K562 (cell line): ENCODE measurements at regions not wholly inside any gene's neighbourhood (a gene's known extent, or its start where the extent isn't known, plus 50 kb on each side); places are given as distances from the start of the nearest gene placed in this dataset.

Experiments used
- ATAC-seq: fragments of 200-7000 bp; cut with Tn5 transposase; 3 replicates; pipeline ENCODE4 v1.9.1; 2020; ENCODE audit warnings: moderate library complexity
- BruUV-seq: library from RNA; stranded (reverse); fragments of 400-500 nt; replicated peaks from 2 replicates; lab custom pipeline; 2021; lab: Mats Ljungman, UMichigan
- CTCF ChIA-PET: fragments of 300-600 bp; formaldehyde crosslinking; extraction: SDS; loops from one replicate; lab custom pipeline; 2021; ENCODE audit warnings: low intra/inter-chr PET ratio; lab: Yijun Ruan, JAX
- POLR2A ChIA-PET: fragments of 300-600, 350-650 bp; sonication (Branson Sonifier 250); formaldehyde crosslinking; extraction: SDS; loops from one replicate; lab custom pipeline; 2021; ENCODE audit warnings: antibody characterized with exemption, inconsistent platforms; lab: Yijun Ruan, JAX
- DNase-seq, 4 experiments: peaks; one replicate each; pipeline versions ENCODE4 v3.0.0 to v3.0.0-alpha.2; 2011 to 2018; ENCODE audit warnings: low spot score in 3 of 4, mixed read lengths in 3 of 4; ENCODE audit errors: extremely low read depth in 1 of 4
- FAIRE-seq: peaks from 2 replicates; lab custom pipeline; 2011; peaks lifted over from hg19 to GRCh38; lab: Jason Lieb, UNC
- H2AFZ ChIP-seq: 2 replicates; pipeline ENCODE4 v1.6.0; 2011; ENCODE audit warnings: low read depth, low read length, control low read depth, inconsistent platforms
- H3K27ac ChIP-seq: fragments of 200-600 bp; 3 replicates; pipeline ENCODE4 v1.8.0; 2011; ENCODE audit warnings: low read depth, mild to moderate bottlenecking, control low read depth, inconsistent platforms, low read length, moderate library complexity, mixed read lengths; ENCODE audit errors: extremely low read depth
- H3K27me3 ChIP-seq, 2 experiments: fragments of 300-600 bp in 1 of 2; 2 replicates in 1 of 2; 3 replicates in 1 of 2; pipeline versions ENCODE4 v1.6.0 to v1.8.0; 2011; ENCODE audit warnings: inconsistent platforms in 2 of 2, low read length in 2 of 2, mild to moderate bottlenecking in 1 of 2, mixed read lengths in 1 of 2, moderate library complexity in 1 of 2; ENCODE audit not compliant: control insufficient read depth in 2 of 2, insufficient read depth in 2 of 2
- H3K36me3 ChIP-seq: fragments of 300-600 bp; 3 replicates; pipeline ENCODE4 v1.8.0; 2011; ENCODE audit warnings: mild to moderate bottlenecking, low read length, inconsistent platforms; ENCODE audit not compliant: control insufficient read depth, insufficient read depth
- H3K4me1 ChIP-seq, 2 experiments: fragments of 200-600 bp in 1 of 2; replicated peaks in 1 of 2; 2 replicates in 1 of 2; 3 replicates in 1 of 2; pipeline versions ENCODE4 v1.5.1 to v1.8.0; 2011; ENCODE audit warnings: inconsistent platforms in 2 of 2, low read length in 2 of 2, mild to moderate bottlenecking in 1 of 2, mixed read lengths in 1 of 2, moderate library complexity in 1 of 2; ENCODE audit not compliant: control insufficient read depth in 2 of 2, insufficient read depth in 2 of 2
- H3K4me2 ChIP-seq: 2 replicates; pipeline ENCODE4 v1.6.1; 2011; ENCODE audit warnings: low read length, control low read depth, inconsistent platforms, mixed read lengths; ENCODE audit not compliant: insufficient read depth
- H3K4me3 ChIP-seq: fragments of 200-600 bp; sonication (generic), shearing (Covaris generic); 2 replicates; pipeline ENCODE4 v1.5.1; 2016; ENCODE audit warnings: control low read depth, inconsistent platforms
- H3K79me2 ChIP-seq: fragments of 200-600 bp; 3 replicates; pipeline ENCODE4 v1.8.0; 2011; ENCODE audit warnings: low read length, inconsistent platforms; ENCODE audit not compliant: control insufficient read depth, insufficient read depth
- H3K9ac ChIP-seq, 2 experiments: 2 replicates each; pipeline versions ENCODE4 v1.6.0 to v1.6.1; 2011; ENCODE audit warnings: low read depth in 2 of 2, low read length in 2 of 2, control low read depth in 1 of 2, inconsistent platforms in 1 of 2, mild to moderate bottlenecking in 1 of 2, mixed read lengths in 1 of 2; ENCODE audit not compliant: insufficient read depth in 1 of 2
- H3K9me1 ChIP-seq: one replicate; pipeline ENCODE4 v1.6.0; 2011; ENCODE audit warnings: inconsistent platforms, mild to moderate bottlenecking, low read length, moderate library complexity; ENCODE audit not compliant: control insufficient read depth, insufficient read depth
- H3K9me3 ChIP-seq: replicated peaks from 2 replicates; pipeline ENCODE4 v1.5.1; 2011; ENCODE audit warnings: low read depth, low read length, inconsistent platforms; ENCODE audit not compliant: control insufficient read depth, insufficient read depth
- H4K20me1 ChIP-seq: replicated peaks from 2 replicates; pipeline ENCODE4 v1.6.1; 2011; ENCODE audit warnings: low read length, inconsistent platforms, mixed read lengths; ENCODE audit not compliant: control insufficient read depth, insufficient read depth
- BRD4 ChIP-seq: fragments of 200-600 bp; sonication (generic); IDR thresholded peaks from 2 replicates; pipeline ENCODE4 v1.6.1; 2017; ENCODE audit warnings: inconsistent platforms
- C11orf30 ChIP-seq: fragments of 450-650 bp; IDR thresholded peaks from 2 replicates; pipeline ENCODE4 v1.6.1; 2016; ENCODE audit warnings: low read depth, mild to moderate bottlenecking
- CBFB ChIP-seq: sonication (generic); formaldehyde crosslinking; IDR thresholded peaks from 2 replicates; pipeline ENCODE4 v1.4.0; 2020; ENCODE audit warnings: mild to moderate bottlenecking, missing genetic modification reagents
- CHCHD3 ChIP-seq: fragments of 250-450 bp; sonication (Bioruptor Pico); IDR thresholded peaks from 2 replicates; pipeline ENCODE4 v2.1.2; 2022; ENCODE audit warnings: mild to moderate bottlenecking
- CSDE1 ChIP-seq, 2 experiments: fragments of 450-650 bp; IDR thresholded peaks; 2 replicates each; pipeline ENCODE4 v1.6.1; 2016; ENCODE audit warnings: mild to moderate bottlenecking in 1 of 2
- HMGN3 ChIP-seq: IDR thresholded peaks from 2 replicates; pipeline ENCODE4 v1.6.1; 2011; ENCODE audit warnings: borderline replicate concordance, low read depth, mild to moderate bottlenecking, mixed read lengths, low read length; ENCODE audit not compliant: insufficient read length; ENCODE audit errors: extremely low read depth
- MCM2 ChIP-seq: fragments of 450-650 bp; IDR thresholded peaks from 2 replicates; pipeline ENCODE4 v1.6.1; 2017; ENCODE audit warnings: low read depth, mild to moderate bottlenecking
- NRF1 ChIP-seq, 2 experiments: fragments of 450-650 bp; IDR thresholded peaks in 1 of 2; conservative IDR thresholded peaks in 1 of 2; 2 replicates each; pipeline ENCODE4 v1.6.1; 2014; ENCODE audit warnings: mild to moderate bottlenecking in 2 of 2
- PHF21A ChIP-seq: fragments of 450-650 bp; IDR thresholded peaks from 2 replicates; pipeline ENCODE4 v1.6.1; 2017; ENCODE audit warnings: low read depth, borderline replicate concordance
- PML ChIP-seq: IDR thresholded peaks from 2 replicates; pipeline ENCODE4 v1.6.1; 2012; ENCODE audit warnings: low read length, inconsistent platforms
- SIX5 ChIP-seq, 2 experiments: IDR thresholded peaks; 2 replicates each; pipeline ENCODE4 v1.6.1; 2011; ENCODE audit warnings: low read length in 2 of 2, borderline replicate concordance in 1 of 2, low read depth in 1 of 2, mild to moderate bottlenecking in 1 of 2, moderate library complexity in 1 of 2; ENCODE audit not compliant: insufficient read depth in 1 of 2
- TCF7 ChIP-seq: sonication (generic); IDR thresholded peaks from 2 replicates; pipeline ENCODE4 v1.6.1; 2016; ENCODE audit warnings: antibody characterized with exemption, borderline replicate concordance
- ZNF707 ChIP-seq: fragments of 250-450 bp; sonication (Bioruptor Pico); conservative IDR thresholded peaks from 2 replicates; pipeline ENCODE4 v1.8.0; 2022; ENCODE audit warnings: inconsistent platforms, mild to moderate bottlenecking, moderate library complexity
- WGBS: fragments of 100-300 bp; shearing (Covaris generic); methylation state at CpG from one replicate; pipeline ENCODE4 v1.1.6; 2016; ENCODE audit warnings: low coverage, mixed read lengths; ENCODE audit not compliant: insufficient coverage; ENCODE audit errors: missing lambda C conversion rate; 5-methylcytosine and 5-hydroxymethylcytosine counted together
- in situ Hi-C: fragments of 300-500 bp; cut with MboI; formaldehyde crosslinking; loops from 4 replicates; pipeline ENCODE4 v1.15.0; 2018; ENCODE audit warnings: inconsistent platforms, mixed read lengths
- intact Hi-C: fragments of 100-400 bp; cut with micrococcal nuclease; formaldehyde crosslinking; loops from 2 replicates; pipeline ENCODE4 v1.14.2; 2022

DNA sequence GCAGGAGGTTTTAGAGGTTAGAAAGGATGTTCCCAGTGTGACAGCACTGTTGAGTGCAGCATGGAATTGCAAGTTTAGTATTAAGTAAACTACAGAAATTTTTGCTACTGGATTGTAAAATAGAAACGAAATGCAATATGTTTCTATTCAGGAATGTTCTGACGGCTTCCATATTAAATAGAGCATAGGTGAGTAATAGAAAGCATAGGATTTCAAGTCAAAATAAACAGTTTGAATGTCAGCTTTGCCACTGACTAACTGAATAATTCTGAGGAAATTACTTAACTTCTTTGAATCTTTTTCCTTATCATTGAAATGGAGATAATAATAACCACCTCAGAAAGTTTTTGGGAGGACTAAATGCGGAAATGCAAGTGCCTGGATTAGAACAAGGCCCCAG is 331.9 kb upstream of the GK2 start:
- Histone ChIP-seq H3K4me2 (no peak overlapping the region), H3K4me1 (no peaks in the 10 kb centered on the region), H3K9me3 (no peaks in the 10 kb centered on the region), H2AFZ (0 out of 2 replicates have a peak overlapping the region, but pooled peaks have one; percentile 40), H3K27me3 (no peaks in the 10 kb centered on the region), H4K20me1 (no peaks in the 10 kb centered on the region), H3K79me2 (no peaks in the 10 kb centered on the region), H3K4me3 (no peak overlapping the region), H3K36me3 (no peaks in the 10 kb centered on the region), H3K9me1 (no peaks in the 10 kb centered on the region), H3K9ac (no peak overlapping the region), H3K27ac (no peak overlapping the region)
- POLR2A ChIA-PET: no interaction called here
- no TSS peak for BruUV-seq
- TF ChIP-seq SIX5 (IDR thresholded peaks at IDR 0.05; ENCODE audit: borderline replicate concordance in 1 of 2, insufficient read depth in 1 of 2, low read depth in 1 of 2, low read length in 2 of 2) (no peak), TCF7 (no peak), HMGN3 (no peak), ZNF707 (no peak), PHF21A (no peak), NRF1 (conservative IDR thresholded peaks at IDR 0.05 in 1 of 2, IDR thresholded peaks at IDR 0.05 in 1 of 2) (no peak), MCM2 (no peak), BRD4 (no peak), CHCHD3 (no peak), CSDE1 (IDR thresholded peaks at IDR 0.05) (no peak), PML (no peak), C11orf30 (no peak), CBFB (no peak)
- ATAC-seq (no peak), FAIRE-seq (no peak), DNase-seq (no peak)
- in situ Hi-C loops (no loop called here), intact Hi-C loops (no loop called here)
- CTCF ChIA-PET: no interaction called here
- 22% methylated on average over 3 of the region's 3 CpGs for WGBS
